GM19438 (cell line): ENCODE measurements at regions not wholly inside any gene's neighbourhood (a gene's known extent, or its start where the extent isn't known, plus 50 kb on each side); places are given as distances from the start of the nearest gene placed in this dataset.
"Not testable (repeated sequence)": the region's sequence is repeated elsewhere in the genome, so short reads cannot be mapped to it uniquely, and the experiment has no call there.

Experiments used
- ATAC-seq: cut with Tn5 transposase; IDR thresholded peaks from one replicate; pipeline ENCODE4 v1.9.1; 2021; ENCODE audit warnings: low read depth; ENCODE audit not compliant: unreplicated experiment

DNA sequence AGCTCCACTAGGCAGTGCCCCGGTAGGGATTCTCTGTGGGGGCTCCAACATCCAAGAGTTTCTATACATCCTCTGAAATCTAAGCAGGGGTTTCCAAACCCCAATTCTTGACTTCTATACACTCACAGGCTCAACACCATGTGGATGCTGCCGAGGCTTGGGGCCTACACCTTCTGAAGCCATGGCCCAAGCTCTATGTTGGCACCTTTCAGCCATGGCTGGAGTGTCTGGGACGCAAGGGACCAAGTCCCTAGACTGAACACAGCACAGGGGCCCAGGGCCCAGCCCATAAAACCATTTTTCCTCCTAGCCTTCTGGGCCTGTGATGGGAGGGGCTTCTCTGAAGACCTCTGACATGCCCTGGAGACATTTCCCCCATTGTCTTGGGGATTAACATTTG, 511.8 kb downstream of the TRAM1L1 start:
- ATAC-seq: no peak

DNA sequence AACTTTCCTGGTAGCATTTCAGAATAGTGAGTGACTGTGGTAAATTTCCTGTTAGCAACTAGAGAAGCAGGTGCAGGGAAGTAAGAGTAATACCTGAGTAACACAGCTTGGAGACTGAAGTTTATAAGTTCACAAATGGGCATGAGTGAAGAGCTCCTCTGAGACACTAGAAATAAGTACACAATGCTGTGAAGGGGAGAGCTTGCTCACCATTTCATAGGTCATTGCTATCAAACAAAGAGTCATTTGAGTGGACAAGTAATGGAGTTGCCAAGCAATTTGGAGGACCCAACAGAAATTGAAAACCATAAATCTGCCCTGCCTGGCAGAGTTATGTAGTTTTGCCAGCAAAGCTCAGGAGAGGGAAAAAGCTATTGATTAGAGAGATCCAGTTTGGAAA, 523.6 kb downstream of the TRAM1L1 start:
- no peak for ATAC-seq

DNA sequence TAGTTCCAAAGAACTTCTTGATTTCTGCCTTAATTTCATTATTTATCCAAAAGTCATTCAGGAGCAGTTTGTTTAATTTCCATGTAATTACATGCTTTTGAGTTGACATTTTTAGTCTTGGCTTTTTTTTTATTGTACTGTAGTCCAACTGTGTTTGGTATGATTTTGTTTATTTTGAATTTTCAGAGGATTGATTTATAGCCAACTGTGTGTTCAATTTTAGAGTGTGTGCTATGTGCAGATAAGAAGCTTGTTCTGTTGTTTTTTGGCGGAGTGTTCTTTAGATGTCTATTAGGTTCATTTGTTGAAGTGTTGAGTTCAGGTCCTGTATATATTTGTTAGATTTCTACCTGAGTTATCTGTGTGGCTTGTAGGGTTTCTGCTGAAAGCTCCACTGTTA, 533.6 kb downstream of the TRAM1L1 start:
- no peak for ATAC-seq

DNA sequence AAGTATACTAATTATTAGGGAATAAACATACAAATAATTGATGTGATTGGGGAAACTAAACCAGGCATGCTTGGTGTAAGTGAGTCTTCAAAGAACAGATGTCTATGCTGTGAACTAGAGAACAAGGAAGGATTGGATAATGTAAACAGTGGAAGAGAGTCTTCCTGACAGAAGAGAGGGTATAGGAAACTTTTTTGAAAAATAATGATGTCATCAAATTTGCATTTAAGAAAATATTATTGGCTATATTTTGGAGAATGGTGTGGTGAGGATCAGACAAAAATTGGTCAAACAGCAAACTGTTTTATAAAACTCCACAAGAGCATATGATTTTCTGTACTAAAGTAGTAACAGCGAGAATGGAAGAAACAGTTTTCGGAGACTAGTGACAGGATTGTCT, 537.7 kb downstream of the TRAM1L1 start:
- ATAC-seq: no peak

DNA sequence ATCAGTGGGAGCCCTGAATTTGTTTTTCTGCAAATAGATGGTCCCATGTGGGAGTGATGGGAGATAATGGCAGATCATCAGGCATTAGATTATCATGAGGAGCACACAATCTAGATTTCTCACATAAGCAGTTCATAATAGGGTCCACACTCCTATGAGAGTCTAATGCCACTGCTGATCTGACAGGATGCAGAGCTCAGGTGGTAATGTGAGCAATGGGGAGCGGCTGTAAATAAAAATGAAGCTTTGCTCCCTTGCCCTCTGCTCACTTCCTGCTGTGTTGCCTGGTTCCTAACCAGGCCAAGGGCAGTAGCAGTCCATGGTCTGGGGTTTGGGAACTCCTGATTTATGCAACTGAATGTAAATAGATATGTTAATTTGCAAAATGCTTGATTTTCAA, 538.6 kb downstream of the TRAM1L1 start:
- no peak for ATAC-seq

DNA sequence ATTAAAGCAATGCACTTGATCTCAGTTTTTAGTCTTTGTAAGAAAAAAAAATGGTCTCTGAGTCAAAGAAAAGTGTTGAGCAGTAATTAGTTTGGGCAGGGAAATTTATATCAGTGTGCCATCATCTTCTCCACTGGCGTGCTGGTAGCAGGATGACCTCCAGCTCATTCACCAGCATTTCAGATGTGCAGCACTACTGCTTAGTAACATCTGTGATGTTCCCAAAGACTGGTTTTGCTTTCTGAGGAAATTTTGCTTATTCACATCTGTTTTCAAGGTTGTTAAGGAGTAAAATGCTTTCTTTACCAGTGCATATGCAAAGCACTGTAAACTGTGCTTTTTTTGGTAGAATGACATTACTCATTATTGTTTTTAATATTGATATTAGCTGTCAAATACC, 540.4 kb downstream of the TRAM1L1 start:
- no peak for ATAC-seq

DNA sequence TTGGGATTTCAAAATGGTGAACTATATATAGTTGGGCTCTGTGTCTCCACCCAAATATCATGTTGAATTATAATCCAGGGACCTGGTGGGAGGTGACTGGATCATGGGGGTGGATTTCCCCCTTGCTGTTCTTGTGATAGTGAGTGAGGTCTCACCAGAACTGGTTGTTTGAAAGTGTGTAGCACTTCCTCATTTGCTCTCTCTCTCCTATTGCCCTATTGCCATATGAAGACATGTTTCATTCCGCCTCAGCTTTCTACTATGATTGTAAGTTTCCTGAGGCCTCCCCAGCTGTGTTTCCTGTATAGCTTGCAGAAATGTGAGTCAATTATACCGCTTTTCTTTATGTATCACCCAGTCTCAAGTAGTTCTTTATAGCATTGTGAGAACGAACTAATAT, 545.6 kb downstream of the TRAM1L1 start:
- ATAC-seq: no peak

DNA sequence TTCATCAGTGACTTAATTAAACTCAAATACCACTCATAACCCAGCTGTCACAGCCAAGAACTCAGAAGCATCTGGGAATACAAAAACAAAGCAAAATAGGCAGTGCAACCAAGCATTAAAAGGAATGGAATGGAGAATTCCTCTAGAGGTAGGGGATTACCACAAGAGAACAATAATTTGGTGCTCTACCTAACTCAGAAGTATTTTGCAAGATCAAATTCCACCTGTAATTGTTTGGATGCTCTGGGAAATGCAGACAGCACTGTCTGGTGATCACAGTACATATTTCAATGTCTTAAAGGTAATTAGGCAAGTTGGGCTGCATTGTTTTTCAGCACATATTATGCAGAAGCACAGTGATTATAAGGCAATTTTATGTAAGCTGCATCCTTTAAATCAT, 547.5 kb downstream of the TRAM1L1 start:
- ATAC-seq: no peak

DNA sequence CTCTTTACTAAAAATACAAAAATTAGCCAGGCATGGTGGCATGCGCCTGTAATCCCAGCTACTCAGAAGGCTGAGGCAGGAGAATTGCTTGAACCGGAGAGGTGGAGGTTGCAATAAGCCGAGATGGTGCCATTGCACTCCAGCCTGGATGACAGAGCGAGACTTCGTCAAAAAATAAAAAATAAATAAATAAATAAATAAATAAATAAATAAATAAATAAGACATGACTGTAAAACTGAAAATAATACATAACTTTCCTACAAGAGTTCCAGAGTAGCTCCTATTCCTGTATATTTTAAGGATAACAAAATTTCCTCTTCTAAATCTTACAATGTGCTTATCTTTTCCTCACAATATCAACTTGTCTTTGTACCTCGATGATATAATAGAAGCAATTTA, 549.4 kb downstream of the TRAM1L1 start:
- ATAC-seq: not testable (repeated sequence)

DNA sequence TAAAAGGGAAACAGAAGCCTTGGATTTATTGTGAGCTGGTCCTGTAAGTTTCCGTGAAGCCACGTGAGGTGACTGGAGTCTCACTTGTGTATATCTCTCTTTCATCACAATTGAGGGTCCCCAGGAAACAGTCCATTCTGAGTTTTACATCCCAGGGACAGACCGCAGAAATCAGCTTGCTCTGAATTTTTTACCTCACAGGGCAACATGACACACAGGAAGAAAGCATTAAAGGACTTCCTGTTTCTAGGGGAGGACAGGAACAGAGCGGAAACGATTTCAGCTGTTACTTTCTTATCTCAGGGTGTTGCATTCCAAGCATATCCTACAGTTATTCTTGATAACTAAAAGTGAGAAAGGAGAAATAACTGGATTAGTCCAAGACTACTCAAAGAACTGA, 553.5 kb downstream of the TRAM1L1 start:
- ATAC-seq: peak; percentile 78

DNA sequence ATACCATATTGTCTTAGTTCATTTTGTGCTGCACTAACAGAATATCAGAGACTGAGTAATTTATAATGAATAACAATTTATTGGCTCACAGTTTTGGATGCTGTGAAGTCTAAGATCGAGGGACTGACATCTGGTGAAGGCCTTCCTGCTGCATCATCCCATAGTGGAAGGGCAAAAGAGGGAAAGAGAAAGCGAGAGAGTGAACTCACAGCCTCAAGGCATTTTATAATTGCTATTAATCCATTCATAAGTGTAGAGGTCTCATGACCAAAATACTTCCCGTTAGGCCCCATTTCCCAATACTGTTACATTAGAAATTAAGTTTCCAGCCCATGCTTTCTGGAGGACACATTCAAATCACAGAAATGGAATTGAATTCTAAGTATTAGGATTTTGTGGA, 554.4 kb downstream of the TRAM1L1 start:
- ATAC-seq: no peak

DNA sequence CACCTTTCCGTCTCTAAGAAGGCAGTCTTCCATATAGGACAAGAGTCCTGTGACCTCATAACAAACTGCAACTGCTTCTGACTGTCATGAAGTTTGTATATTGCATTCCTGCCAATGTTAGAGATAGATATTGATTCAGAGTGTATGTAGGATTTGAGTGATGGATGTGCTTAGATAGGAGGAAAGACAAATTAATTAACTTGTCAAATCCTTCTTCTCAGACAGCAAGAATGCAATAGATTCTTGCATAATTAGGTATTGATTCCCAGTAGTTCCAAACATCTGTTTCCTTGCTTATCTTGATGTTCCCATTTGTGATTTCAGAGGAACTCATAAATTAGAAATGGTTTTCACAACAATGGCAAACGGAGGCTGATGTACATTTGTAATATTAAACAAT, 555.3 kb downstream of the TRAM1L1 start:
- no peak for ATAC-seq

DNA sequence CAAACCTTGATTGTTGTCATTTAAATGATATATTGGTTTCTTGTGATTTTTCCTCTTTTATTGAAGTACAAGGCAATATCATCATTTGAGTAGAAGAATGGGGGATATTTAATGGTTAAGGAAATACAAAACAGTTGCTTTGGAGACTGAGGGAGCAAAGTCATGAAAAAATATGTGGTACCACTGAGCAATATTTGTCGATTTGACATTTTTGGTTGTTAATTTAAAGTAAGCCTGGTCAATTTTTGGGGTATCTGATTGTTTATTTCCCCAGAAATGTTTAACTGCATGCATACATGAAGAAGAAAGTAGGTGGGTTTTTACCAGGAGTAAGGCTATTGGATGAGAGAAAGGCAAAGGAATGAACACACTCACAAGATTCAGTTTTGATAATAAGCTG, 556.2 kb downstream of the TRAM1L1 start:
- ATAC-seq: no peak

DNA sequence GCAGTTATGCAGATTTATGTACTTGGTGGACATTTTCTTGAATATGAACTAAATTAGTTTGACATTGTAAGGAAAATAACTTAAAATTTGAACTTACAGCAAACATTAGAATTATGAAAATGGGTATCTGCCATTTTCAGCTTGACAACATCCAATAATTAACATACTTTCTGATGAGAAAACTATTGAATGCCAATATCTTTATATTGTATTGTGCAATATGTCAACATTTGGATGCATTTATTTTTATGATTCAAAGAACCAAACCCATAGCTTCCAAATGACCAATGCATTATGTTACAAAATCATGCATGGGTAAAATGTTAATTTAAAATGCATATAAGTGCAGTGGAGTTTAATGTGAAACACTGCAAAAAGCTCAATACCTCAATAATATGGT, 562.5 kb downstream of the TRAM1L1 start:
- no peak for ATAC-seq

DNA sequence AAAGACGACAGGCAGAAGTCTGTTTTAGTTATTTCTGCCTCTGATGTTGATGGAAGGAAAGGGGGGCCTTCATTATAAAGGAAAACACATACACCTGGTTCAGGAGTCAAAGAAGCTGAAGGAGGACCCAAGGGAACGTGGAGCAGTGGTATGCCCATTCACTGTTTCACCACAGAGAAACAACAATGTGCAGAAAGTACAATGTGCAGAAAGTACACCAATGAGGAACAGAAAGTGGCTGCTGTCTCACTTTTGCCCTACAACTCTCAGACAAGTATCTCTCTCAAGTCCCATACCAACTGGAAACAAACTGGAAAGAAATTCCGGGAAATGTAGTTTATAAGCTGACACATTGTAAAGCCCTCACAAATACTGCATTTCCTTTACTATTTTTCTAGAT, 564.5 kb downstream of the TRAM1L1 start:
- ATAC-seq: no peak

DNA sequence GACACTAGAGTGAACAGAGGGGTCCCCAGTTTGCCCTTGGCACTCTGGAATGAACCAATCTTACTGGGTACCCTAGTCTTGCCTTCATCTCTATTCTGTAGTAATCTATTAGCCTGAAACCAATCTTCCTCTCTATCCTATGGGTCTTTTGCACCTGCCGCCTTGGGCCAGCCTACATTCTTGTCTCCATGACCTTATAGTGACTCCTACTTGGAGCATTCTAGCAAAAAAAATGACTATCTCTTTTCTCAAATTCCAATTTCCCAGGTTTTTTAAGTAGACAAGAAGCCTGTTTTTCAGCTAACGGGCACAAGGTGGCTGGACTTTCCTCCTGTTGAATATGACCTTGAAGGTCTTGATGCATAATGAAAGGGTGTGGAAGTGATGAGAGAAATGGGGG, 568.7 kb downstream of the TRAM1L1 start:
- no peak for ATAC-seq

DNA sequence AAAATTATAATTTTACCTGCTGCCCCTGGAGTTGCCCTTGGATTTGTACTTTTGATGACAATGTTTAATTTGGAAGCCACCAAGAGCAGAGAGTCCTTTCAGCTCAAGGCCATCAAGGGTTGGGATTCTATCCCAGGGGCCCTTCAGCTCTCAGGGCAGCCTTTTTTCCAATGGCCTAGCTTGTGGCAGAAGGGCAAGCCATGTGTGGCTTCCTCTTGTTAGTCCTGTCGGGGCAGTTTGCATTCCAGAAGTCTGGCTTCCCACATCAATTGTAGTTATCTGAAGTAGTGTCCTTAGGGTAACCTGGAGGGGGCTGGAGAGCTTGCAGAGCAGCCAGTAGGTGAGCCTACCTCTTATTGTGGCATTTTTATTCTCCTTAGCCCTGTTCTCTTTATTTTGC, 569.4 kb downstream of the TRAM1L1 start:
- ATAC-seq: no peak

DNA sequence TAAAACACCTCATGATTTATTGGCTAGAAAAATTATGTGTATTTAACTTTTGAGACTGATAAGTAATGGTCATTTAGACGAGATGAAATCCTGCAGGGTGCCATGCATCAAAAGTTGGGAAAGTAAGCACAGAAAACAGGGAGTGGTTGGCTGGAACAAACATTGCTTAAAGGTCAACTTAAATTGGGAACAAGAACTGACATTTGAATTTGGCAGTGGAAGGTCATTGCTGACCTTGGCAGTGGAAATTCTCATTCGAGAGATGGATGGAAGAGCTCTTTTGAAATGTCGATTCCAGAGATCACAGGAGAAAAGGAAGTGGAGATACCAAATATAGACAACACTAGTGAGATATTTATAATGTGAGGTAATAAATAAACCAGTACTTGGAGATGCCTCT, 572.8 kb downstream of the TRAM1L1 start:
- ATAC-seq: no peak

DNA sequence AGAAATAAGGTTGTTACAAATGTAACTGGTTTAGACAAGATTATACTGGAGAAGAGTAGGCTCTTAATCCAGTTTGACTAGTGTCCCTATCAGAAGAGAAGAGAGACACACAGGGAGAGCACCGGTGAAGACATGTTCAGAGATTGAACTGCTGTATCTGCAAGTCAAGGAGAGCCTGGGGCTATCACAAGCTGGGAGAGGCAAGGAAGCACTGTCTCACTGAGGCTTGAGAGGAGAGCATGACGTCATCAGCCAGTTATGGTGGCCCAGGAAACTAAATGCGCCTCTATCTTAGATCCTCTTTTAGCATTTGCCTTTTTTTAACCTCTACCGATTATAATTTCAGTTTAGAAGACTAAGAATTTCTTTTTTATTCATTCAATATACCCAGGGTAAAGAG, 583.4 kb downstream of the TRAM1L1 start:
- ATAC-seq: no peak

DNA sequence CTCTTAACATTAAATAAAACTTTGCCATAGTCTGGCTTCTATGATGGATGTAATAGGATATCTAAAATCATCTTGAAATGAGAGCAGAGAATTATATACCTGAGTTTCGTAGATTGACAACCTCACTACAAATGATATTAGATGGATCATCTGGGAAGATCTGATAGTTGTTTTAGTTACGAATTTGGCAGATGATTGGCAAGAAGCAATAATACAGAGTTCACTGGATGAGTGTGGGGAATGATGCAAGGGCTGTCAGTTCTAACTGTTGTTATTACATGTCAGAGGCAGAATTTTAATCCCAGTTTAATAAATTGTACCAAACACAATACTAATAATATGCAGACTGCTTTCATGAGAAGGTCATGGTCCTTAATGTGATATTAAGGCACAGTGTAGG, 585.2 kb downstream of the TRAM1L1 start:
- no peak for ATAC-seq

DNA sequence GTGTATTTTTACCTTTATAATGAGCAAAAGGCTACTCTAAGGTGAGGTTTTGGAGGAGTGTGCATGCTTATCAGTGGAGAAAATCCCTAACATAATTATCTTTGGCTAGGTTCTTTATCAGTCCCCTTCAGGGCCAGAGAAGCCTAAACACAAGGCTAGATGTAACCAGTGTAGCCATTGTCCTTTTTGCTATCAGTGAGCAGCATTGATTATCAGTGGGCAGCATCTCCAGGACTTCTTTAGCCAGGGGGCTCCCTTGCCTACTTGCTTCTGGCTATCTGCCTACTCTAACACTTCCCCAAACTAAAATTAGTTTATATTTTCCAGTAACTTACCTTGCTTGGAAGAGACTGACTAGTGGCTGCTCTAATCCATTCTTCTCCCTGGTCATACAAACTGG, 595.6 kb downstream of the TRAM1L1 start:
- ATAC-seq: no peak

DNA sequence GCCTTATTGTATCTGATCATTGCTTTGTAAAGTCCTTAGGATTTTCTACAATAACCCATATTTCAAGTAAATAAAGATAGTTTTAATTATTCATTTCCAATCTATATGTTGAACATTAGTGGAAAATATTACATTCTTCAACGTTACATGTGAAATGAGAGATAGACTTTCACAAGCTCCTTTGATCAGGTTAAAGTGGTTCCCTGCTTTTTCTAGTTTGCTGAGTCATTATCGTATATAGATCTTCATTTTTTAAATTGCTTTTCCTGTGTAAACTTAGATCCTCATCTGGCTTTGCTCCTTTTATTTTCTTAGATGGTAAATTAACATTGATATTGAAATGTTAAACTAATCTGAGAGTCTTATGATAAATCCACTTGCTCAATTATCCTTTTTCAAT, 599.0 kb downstream of the TRAM1L1 start:
- no peak for ATAC-seq

DNA sequence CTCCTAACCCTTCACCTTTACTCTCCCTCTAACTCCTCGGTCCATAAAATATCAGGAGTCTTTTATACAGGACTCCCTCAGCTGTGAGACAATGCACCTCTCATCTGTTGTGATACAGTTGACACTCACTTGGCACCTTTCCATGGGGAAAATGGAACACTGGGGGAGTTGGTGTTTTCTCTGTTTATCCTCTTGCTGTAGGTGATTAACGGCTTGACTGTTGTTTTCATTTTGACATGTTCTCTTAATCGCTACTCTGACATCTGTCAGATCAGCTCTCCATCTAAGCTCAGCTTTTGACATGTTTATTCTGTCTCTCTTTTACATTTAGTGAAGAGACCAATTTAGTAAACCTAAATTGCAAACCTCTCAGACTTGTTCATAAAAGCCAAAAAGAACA, 604.8 kb downstream of the TRAM1L1 start:
- no peak for ATAC-seq

DNA sequence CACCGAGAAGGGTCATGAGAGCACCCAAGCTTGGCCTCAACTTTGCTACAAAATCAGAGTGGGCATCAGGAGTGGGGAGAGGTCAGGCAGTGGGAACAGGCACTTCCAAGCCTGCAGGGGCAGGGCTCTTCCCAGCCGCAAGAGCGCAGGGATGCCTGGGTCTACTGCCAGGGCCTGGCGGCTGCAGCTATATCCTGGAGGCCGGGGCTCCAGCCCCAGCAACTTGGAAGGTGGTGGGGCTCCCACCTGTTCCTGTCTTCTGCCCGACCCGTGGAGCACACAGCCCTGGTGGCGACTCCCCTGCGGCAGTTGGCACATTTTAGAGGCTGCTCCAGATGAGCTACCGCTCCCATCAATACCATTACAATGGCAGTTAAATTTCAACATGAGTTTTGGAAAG, 607.0 kb downstream of the TRAM1L1 start:
- no peak for ATAC-seq
